Neuronal stem cell (in vitro differentiated cells): ENCODE measurements at regions not wholly inside any gene's neighbourhood (a gene's known extent, or its start where the extent isn't known, plus 50 kb on each side); places are given as distances from the start of the nearest gene placed in this dataset.

Experiments used
- DNase-seq: peaks from one replicate; pipeline ENCODE4 v3.0.0-alpha.2; 2013; ENCODE audit warnings: low spot score
- H2AFZ ChIP-seq: one replicate; pipeline ENCODE4 v1.6.1; 2013; ENCODE audit warnings: mild to moderate bottlenecking, low read length, inconsistent platforms
- H2AK5ac ChIP-seq: 2 replicates; pipeline ENCODE4 v1.6.1; 2013; ENCODE audit warnings: low read depth, mild to moderate bottlenecking, inconsistent platforms, low read length, moderate library complexity, mixed read lengths
- H2BK120ac ChIP-seq: 2 replicates; pipeline ENCODE4 v1.6.1; 2013; ENCODE audit warnings: low read depth, mild to moderate bottlenecking, inconsistent platforms, low read length, moderate library complexity, mixed read lengths
- H2BK12ac ChIP-seq: one replicate; pipeline ENCODE4 v1.6.1; 2013; ENCODE audit warnings: low read length, inconsistent platforms
- H2BK15ac ChIP-seq: 2 replicates; pipeline ENCODE4 v1.6.1; 2013; ENCODE audit warnings: mild to moderate bottlenecking, low read length, inconsistent platforms, mixed read lengths
- H2BK5ac ChIP-seq: one replicate; pipeline ENCODE4 v1.6.1; 2013; ENCODE audit warnings: inconsistent platforms, mild to moderate bottlenecking, low read length, moderate library complexity
- H3K14ac ChIP-seq: one replicate; pipeline ENCODE4 v1.6.1; 2013; ENCODE audit warnings: low read length, inconsistent platforms
- H3K18ac ChIP-seq: 2 replicates; pipeline ENCODE4 v1.6.1; 2013; ENCODE audit warnings: low read length, inconsistent platforms
- H3K23ac ChIP-seq: 2 replicates; pipeline ENCODE4 v1.6.1; 2013; ENCODE audit warnings: low read depth, mild to moderate bottlenecking, mixed read lengths, low read length, inconsistent platforms; ENCODE audit not compliant: poor library complexity
- H3K27ac ChIP-seq: replicated peaks from 3 replicates; pipeline ENCODE4 v1.5.1; 2013; ENCODE audit warnings: low read length, inconsistent platforms
- H3K27me3 ChIP-seq, 3 experiments: 2 replicates each; pipeline ENCODE4 v1.6.1; 2013; ENCODE audit warnings: low read length in 3 of 3, mild to moderate bottlenecking in 2 of 3, inconsistent platforms in 1 of 3, low read depth in 1 of 3, mixed read lengths in 1 of 3, moderate library complexity in 1 of 3; ENCODE audit not compliant: control insufficient read depth in 3 of 3, insufficient read depth in 3 of 3
- H3K36me3 ChIP-seq, 2 donors: replicated peaks in 1 of 2; 2 replicates each; pipeline ENCODE4 v1.6.1; 2013; ENCODE audit warnings: low read length in 2 of 2; ENCODE audit not compliant: control insufficient read depth in 2 of 2, insufficient read depth in 2 of 2
- H3K4ac ChIP-seq: 2 replicates; pipeline ENCODE4 v1.6.1; 2013; ENCODE audit warnings: inconsistent platforms, mild to moderate bottlenecking, low read length, moderate library complexity
- H3K4me1 ChIP-seq, 2 donors: 1 replicate in 1 of 2; 2 replicates in 1 of 2; pipeline ENCODE4 v1.6.1; 2013; ENCODE audit warnings: low read length in 2 of 2, low read depth in 1 of 2; ENCODE audit not compliant: control insufficient read depth in 2 of 2, insufficient read depth in 1 of 2
- H3K4me2 ChIP-seq: one replicate; pipeline ENCODE4 v1.6.1; 2013; ENCODE audit warnings: mild to moderate bottlenecking, low read length, inconsistent platforms; ENCODE audit not compliant: insufficient read depth, poor library complexity, severe bottlenecking
- H3K4me3 ChIP-seq, 2 donors: 2 replicates each; pipeline ENCODE4 v1.5.1; 2013; ENCODE audit warnings: low read length in 2 of 2, mild to moderate bottlenecking in 2 of 2, inconsistent platforms in 1 of 2, moderate library complexity in 1 of 2
- H3K79me1 ChIP-seq: one replicate; pipeline ENCODE4 v1.6.1; 2013; ENCODE audit warnings: low read depth, mild to moderate bottlenecking, inconsistent platforms, low read length, moderate library complexity
- H3K9ac ChIP-seq: one replicate; pipeline ENCODE4 v1.6.1; 2013; ENCODE audit warnings: mild to moderate bottlenecking, low read depth, low read length, inconsistent platforms; ENCODE audit not compliant: poor library complexity
- H3K9me3 ChIP-seq, 2 donors: replicated peaks in 1 of 2; 2 replicates each; pipeline versions ENCODE3 to v1.6.1; 2013; ENCODE audit warnings: low read length in 2 of 2, mild to moderate bottlenecking in 2 of 2, inconsistent platforms in 1 of 2, low read depth in 1 of 2, mixed read lengths in 1 of 2, moderate library complexity in 1 of 2; ENCODE audit not compliant: control insufficient read depth in 2 of 2, insufficient read depth in 1 of 2
- H4K8ac ChIP-seq: one replicate; pipeline ENCODE4 v1.6.1; 2013; ENCODE audit warnings: low read depth, mild to moderate bottlenecking, inconsistent platforms, low read length, moderate library complexity
- H4K91ac ChIP-seq: one replicate; pipeline ENCODE4 v1.6.1; 2013; ENCODE audit warnings: low read length, low read depth, mild to moderate bottlenecking, inconsistent platforms; ENCODE audit not compliant: poor library complexity
- WGBS, 2 donors: extraction: QIAGEN DNeasy Blood & Tissue Kit; methylation state at CpG; one replicate each; pipeline ENCODE4 v1.1.7; 2013; ENCODE audit warnings: missing lambda C conversion rate in 2 of 2, mixed read lengths in 1 of 2; ENCODE audit not compliant: insufficient read length in 2 of 2, insufficient replicate concordance in 1 of 2; ENCODE audit errors: extremely low coverage in 2 of 2; 5-methylcytosine and 5-hydroxymethylcytosine counted together

DNA sequence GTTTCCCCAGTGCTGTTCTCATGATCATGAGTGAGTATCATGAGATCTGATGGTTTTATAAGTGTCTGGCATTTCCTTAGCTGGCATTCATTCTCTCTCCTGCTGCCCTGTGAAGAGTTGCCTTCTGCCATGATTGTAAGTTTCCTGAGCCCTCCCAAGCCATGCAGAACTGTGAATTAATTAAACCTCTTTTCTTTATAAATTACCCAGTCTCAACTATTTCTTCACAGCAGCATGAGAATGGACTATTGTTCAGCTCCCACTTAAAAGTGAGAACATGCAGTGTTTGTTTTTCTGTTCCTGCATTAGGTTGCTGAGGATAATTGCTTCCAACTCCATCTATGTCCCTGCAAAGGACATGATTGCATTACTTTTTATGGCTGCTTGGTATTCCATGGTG, 311.7 kb upstream of the CTSO start:
- Histone ChIP-seq H2BK120ac (no peak overlapping the region), H3K4me3 (no peak overlapping the region), H2AFZ (no peak overlapping the region), H3K36me3 (no peaks in the 10 kb centered on the region), H3K9ac (no peak overlapping the region), H3K18ac (no peak overlapping the region), H3K9me3 (no peaks in the 10 kb centered on the region), H3K23ac (no peak overlapping the region), H4K91ac (no peak overlapping the region), H2BK15ac (no peak overlapping the region), H3K14ac (no peak overlapping the region), H3K27ac (no peak overlapping the region), H3K4me1 (no peaks in the 10 kb centered on the region), H3K4me2 (no peak overlapping the region), H3K4ac (no peak overlapping the region), H2BK12ac (no peak overlapping the region), H4K8ac (no peak overlapping the region), H2BK5ac (no peak overlapping the region), H3K27me3 (no peaks in the 10 kb centered on the region), H2AK5ac (no peak overlapping the region), H3K79me1 (no peaks in the 10 kb centered on the region)
- DNase-seq, result no peak

DNA sequence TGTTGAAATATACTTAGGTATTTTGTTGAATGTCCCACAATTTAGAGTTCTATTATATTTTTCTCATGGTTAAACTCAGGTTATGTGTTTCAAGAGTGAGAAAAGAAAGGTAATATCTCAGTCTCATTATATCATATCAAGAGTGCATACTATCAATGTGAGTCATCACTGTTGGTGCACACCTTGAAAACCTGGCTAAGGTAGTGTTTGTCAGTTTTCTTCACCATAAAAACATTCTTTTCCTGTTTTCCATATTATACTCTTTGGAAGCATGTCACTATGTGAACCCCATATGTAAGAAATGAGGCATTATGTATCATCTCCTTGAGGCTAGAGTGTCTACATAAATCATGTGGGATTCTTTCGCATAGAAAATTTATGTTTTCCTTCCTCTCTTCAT, 307.6 kb upstream of the CTSO start:
- Histone ChIP-seq H3K79me1 (no peaks in the 10 kb centered on the region), H3K4ac (no peak overlapping the region), H2BK15ac (no peak overlapping the region), H3K27ac (no peak overlapping the region), H2BK120ac (no peak overlapping the region), H4K91ac (no peak overlapping the region), H3K14ac (no peak overlapping the region), H3K4me1 (no peaks in the 10 kb centered on the region), H3K18ac (no peak overlapping the region), H2AK5ac (no peak overlapping the region), H2BK5ac (no peak overlapping the region), H4K8ac (no peak overlapping the region), H3K4me2 (no peak overlapping the region), H3K36me3 (no peaks in the 10 kb centered on the region), H3K9me3 (no peaks in the 10 kb centered on the region), H2BK12ac (no peak overlapping the region), H2AFZ (no peak overlapping the region), H3K9ac (no peak overlapping the region), H3K27me3 (no peaks in the 10 kb centered on the region), H3K4me3 (no peak overlapping the region), H3K23ac (no peak overlapping the region)
- DNase-seq, result no peak
- no CpG with 5 or more reads among the region's 1 CpG for WGBS, 2 donors

DNA sequence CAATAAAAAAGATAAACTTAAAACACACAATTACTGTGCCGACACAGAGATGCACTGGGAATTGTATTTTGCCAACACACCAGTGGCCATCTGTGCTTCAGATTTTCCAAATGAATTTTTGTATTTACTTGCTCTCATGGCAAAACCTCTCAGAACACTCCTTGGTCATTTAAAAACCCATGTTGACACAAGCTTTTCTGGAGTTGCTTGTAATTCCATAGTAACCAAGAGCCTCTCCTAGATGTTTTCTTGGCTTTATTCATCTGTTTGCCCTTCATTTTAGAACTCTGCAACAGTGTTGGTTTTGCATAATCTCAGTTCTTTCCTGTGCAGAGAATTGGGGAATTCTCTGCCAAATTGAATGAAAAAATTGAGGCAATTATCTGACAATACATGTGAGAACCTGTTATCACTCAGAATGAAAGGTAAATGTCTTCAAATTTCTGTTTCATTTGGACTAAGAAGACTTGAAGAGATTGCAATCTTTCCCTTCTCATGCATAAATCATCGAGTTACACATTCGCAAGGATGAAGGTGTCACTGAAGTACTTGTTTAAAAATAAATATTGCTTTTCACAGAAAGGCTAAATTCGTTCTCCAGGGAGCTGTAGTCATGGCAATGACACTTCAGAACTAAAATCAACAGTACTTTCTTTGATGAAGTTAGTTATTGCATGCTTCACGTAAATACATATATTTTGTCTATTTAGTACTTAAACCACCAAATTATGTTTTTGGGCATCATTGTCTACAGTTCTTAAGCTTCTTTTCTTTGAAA, 301.8 kb upstream of the CTSO start:
- no peak overlapping the region for H3K18ac ChIP-seq
- H3K4me2 ChIP-seq, result no peak overlapping the region
- no peak overlapping the region for H2BK5ac ChIP-seq
- H3K4ac ChIP-seq, result no peak overlapping the region
- no peaks in the 10 kb centered on the region for H3K27me3 ChIP-seq
- no peak overlapping the region for H4K8ac ChIP-seq
- no peak overlapping the region for H3K14ac ChIP-seq
- no peaks in the 10 kb centered on the region for H3K9me3 ChIP-seq
- peaks cover 2 to 19% of the 10 kb centered on the region in 2 donors for H3K4me1 ChIP-seq
- no peak overlapping the region for H3K9ac ChIP-seq
- no peak for DNase-seq
- H3K27ac ChIP-seq, result no peak overlapping the region
- no peak overlapping the region for H2BK15ac ChIP-seq
- H2AFZ ChIP-seq, result peak overlapping the region; percentile 38
- H2AK5ac ChIP-seq, result no peak overlapping the region
- no peak overlapping the region for H3K4me3 ChIP-seq
- no peaks in the 10 kb centered on the region for H3K79me1 ChIP-seq
- H3K23ac ChIP-seq, result no peak overlapping the region
- H4K91ac ChIP-seq, result no peak overlapping the region
- no peaks in the 10 kb centered on the region for H3K36me3 ChIP-seq
- H2BK120ac ChIP-seq, result no peak overlapping the region
- no CpG with 5 or more reads among the region's 5 CpGs for WGBS, 2 donors
- H2BK12ac ChIP-seq, result no peak overlapping the region

DNA sequence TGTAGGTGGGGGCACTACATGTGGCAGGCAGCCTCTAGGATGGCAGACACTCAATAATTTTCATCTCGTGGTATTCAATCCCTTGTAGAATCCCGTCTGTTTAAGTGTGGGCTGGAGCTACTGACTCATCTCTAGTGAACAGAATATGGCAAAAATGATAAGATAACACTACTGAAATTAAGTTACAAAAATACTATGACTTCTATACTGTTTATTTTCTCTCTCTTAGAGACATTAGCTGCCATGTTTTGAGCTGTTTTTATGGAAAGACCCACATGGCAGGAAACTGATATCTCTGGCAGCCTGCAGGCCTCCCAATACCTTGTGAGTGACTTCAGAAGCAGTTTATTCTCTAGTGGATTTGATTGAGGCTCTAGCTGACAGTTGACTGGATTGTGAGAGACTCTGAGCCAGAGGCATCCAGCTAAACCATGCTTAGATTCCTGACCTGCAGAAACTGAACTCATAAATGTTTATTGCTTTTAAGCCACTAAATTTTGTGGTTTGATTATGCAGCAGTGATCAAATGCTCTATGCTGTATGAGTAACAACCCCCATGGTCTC, 298.8 kb upstream of the CTSO start:
- H3K4me3 ChIP-seq, result no peak overlapping the region
- no peaks in the 10 kb centered on the region for H3K79me1 ChIP-seq
- no peak overlapping the region for H2AFZ ChIP-seq
- H2BK5ac ChIP-seq, result no peak overlapping the region
- no peak overlapping the region for H3K27ac ChIP-seq
- no peaks in the 10 kb centered on the region for H3K36me3 ChIP-seq
- H3K27me3 ChIP-seq, result no peaks in the 10 kb centered on the region
- H3K9ac ChIP-seq, result no peak overlapping the region
- H3K4me2 ChIP-seq, result no peak overlapping the region
- no peak overlapping the region for H2AK5ac ChIP-seq
- no peak overlapping the region for H3K14ac ChIP-seq
- no peak overlapping the region for H3K4ac ChIP-seq
- peaks cover 2 to 19% of the 10 kb centered on the region in 2 donors for H3K4me1 ChIP-seq
- H3K9me3 ChIP-seq, result no peaks in the 10 kb centered on the region
- no peak overlapping the region for H2BK120ac ChIP-seq
- no peak overlapping the region for H4K8ac ChIP-seq
- H3K23ac ChIP-seq, result no peak overlapping the region
- H4K91ac ChIP-seq, result no peak overlapping the region
- DNase-seq, result no peak
- WGBS, 2 donors, result no CpG with 5 or more reads among the region's 2 CpGs
- H2BK12ac ChIP-seq, result no peak overlapping the region
- no peak overlapping the region for H3K18ac ChIP-seq
- H2BK15ac ChIP-seq, result no peak overlapping the region
